22Rv1 (cell line): ENCODE measurements at regions not wholly inside any gene's neighbourhood (a gene's known extent, or its start where the extent isn't known, plus 50 kb on each side); places are given as distances from the start of the nearest gene placed in this dataset.

Experiments used
- ZFX ChIP-seq: fragments of 450-650 bp; IDR thresholded peaks from 2 replicates; pipeline ENCODE4 v1.6.1; 2017; ENCODE audit warnings: antibody characterized with exemption, borderline replicate concordance
- TF ChIP-seq, protein P1 (sequence below): fragments of 450-650 bp; IDR thresholded peaks from 2 replicates; pipeline ENCODE4 v1.5.1; 2017; ENCODE audit warnings: mild to moderate bottlenecking

DNA sequence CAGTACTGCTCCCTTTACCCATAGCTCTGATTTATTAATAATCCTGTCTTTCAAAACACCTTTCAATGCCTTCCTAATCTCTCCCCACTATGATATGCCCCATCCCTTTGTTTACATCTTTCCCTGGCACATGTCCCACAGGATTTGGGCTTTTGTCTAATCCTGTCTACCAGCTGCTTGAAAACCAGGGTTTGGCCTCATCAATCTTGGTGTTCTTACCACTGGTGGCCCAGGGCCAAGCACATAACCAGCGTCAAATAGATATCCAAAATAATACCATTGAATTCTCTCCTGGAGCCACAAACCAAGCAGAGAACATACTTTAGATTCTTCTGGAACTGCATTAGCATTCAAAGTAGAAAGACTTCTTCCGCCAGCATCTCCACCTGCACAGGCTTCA, 104.8 kb upstream of the PPP2R3A start:
- TF ChIP-seq, protein P1, sequence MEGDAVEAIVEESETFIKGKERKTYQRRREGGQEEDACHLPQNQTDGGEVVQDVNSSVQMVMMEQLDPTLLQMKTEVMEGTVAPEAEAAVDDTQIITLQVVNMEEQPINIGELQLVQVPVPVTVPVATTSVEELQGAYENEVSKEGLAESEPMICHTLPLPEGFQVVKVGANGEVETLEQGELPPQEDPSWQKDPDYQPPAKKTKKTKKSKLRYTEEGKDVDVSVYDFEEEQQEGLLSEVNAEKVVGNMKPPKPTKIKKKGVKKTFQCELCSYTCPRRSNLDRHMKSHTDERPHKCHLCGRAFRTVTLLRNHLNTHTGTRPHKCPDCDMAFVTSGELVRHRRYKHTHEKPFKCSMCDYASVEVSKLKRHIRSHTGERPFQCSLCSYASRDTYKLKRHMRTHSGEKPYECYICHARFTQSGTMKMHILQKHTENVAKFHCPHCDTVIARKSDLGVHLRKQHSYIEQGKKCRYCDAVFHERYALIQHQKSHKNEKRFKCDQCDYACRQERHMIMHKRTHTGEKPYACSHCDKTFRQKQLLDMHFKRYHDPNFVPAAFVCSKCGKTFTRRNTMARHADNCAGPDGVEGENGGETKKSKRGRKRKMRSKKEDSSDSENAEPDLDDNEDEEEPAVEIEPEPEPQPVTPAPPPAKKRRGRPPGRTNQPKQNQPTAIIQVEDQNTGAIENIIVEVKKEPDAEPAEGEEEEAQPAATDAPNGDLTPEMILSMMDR, result no peak
- TF ChIP-seq ZFX, result no peak
